ENCODE measurements at regions not wholly inside any gene's neighbourhood (a gene's known extent, or its start where the extent isn't known, plus 50 kb on each side); places are given as distances from the start of the nearest gene placed in this dataset.

- peak; percentile 59 for DNase-seq
- Mint-ChIP-seq H3K27me3 (ENCODE audit: unreplicated experiment) (peaks cover 1% of the 10 kb centered on the region), H3K4me3 (ENCODE audit: unreplicated experiment) (no peak overlapping the region), H3K27ac (ENCODE audit: unreplicated experiment) (peak overlapping the region; percentile 84), H3K36me3 (ENCODE audit: unreplicated experiment) (no peaks in the 10 kb centered on the region), H3K4me1 (ENCODE audit: low read depth, unreplicated experiment) (peaks cover 33% of the 10 kb centered on the region), H3K9me3 (ENCODE audit: unreplicated experiment) (peaks cover 2% of the 10 kb centered on the region)
- TF ChIP-seq CTCF (IDR thresholded peaks at IDR 0.05; ENCODE audit: partially characterized antibody, unreplicated experiment) = peak; percentile 100
These were observed 337.7 kb upstream of the NPVF start for GRCh38 chr7:25565949-25566348.

DNA sequence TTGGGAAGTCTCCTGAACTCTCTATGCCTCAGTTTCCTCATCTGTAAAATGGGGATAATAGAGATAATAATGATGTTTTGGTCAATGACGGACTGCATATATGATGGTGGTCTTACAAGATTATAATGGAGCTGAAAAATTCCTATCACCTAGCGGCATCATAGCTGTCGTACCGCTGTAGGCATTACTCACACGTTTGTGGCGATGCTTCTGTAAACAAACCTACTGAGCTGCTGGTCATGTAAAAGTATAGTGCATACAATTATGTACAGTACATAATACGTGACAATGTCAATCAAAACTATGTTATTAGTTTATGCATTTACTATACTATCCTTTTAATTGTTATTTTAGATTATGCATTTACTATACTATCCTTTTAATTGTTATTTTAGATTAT is 339.1 kb upstream of the NPVF start:
- Mint-ChIP-seq H3K27me3 (ENCODE audit: unreplicated experiment) (peaks cover 1% of the 10 kb centered on the region), H3K36me3 (ENCODE audit: unreplicated experiment) (no peaks in the 10 kb centered on the region), H3K4me3 (ENCODE audit: unreplicated experiment) (no peak overlapping the region), H3K27ac (ENCODE audit: unreplicated experiment) (no peak overlapping the region), H3K4me1 (ENCODE audit: low read depth, unreplicated experiment) (peaks cover 24% of the 10 kb centered on the region), H3K9me3 (ENCODE audit: unreplicated experiment) (peaks cover 2% of the 10 kb centered on the region)
- TF ChIP-seq CTCF (IDR thresholded peaks at IDR 0.05; ENCODE audit: partially characterized antibody, unreplicated experiment) = no peak
- DNase-seq = no peak

DNA sequence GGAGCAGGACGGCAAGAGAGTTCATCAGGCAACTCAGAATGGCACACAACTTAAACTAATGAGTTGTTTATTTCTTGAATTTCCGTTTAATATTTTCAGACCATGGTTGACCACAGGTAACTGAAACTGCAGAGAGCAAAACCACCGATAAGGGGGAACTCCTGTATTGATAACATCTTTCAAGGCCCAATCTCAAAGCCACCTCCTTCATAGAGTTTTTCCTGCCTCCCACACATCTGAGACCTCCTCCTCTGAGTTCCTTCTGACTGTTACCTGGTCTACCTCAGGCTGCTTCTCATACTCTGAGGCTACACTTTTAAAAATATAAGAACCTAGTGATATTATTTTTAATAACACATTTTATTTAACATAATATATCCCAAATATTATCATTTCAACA is 341.5 kb upstream of the NPVF start:
- Mint-ChIP-seq H3K27ac (ENCODE audit: unreplicated experiment) (no peak overlapping the region), H3K9me3 (ENCODE audit: unreplicated experiment) (no peaks in the 10 kb centered on the region), H3K4me1 (ENCODE audit: low read depth, unreplicated experiment) (peaks cover 12% of the 10 kb centered on the region), H3K36me3 (ENCODE audit: unreplicated experiment) (no peaks in the 10 kb centered on the region), H3K4me3 (ENCODE audit: unreplicated experiment) (no peak overlapping the region), H3K27me3 (ENCODE audit: unreplicated experiment) (no peaks in the 10 kb centered on the region)
- DNase-seq = no peak
- no peak for TF ChIP-seq CTCF (IDR thresholded peaks at IDR 0.05; ENCODE audit: partially characterized antibody, unreplicated experiment)

- Mint-ChIP-seq H3K4me1 (ENCODE audit: low read depth, unreplicated experiment) (peaks cover 3% of the 10 kb centered on the region), H3K27me3 (ENCODE audit: unreplicated experiment) (no peaks in the 10 kb centered on the region), H3K4me3 (ENCODE audit: unreplicated experiment) (no peak overlapping the region), H3K36me3 (ENCODE audit: unreplicated experiment) (no peaks in the 10 kb centered on the region), H3K9me3 (ENCODE audit: unreplicated experiment) (no peaks in the 10 kb centered on the region), H3K27ac (ENCODE audit: unreplicated experiment) (no peak overlapping the region)
- DNase-seq = no peak
- TF ChIP-seq CTCF (IDR thresholded peaks at IDR 0.05; ENCODE audit: partially characterized antibody, unreplicated experiment) = no peak
These were observed 344.1 kb upstream of the NPVF start for GRCh38 chr7:25572423-25572822.

DNA sequence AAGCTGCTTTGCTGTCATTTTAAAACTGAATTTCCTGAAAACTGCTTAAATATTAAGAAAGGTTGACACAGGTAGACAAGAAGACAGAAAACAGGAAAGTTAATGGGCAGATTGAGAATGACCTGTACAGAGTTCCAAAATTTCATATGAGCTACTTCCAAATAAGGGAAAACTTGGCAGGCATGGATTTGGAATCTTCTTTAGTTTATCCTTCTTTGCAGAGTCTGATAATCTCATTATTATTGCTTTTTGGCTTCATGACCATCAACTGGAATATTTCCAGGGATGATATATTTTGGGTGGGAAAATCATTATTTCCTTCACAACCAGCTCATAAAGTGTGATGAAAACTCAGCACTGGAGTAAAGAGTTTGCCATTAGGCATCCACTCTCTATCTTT is 346.5 kb upstream of the NPVF start:
- peaks cover 5% of the 10 kb centered on the region for H3K36me3 Mint-ChIP-seq (ENCODE audit: unreplicated experiment)
- no peaks in the 10 kb centered on the region for H3K4me1 Mint-ChIP-seq (ENCODE audit: low read depth, unreplicated experiment)
- no peak for DNase-seq
- H3K27ac Mint-ChIP-seq (ENCODE audit: unreplicated experiment) = no peak overlapping the region
- no peak for TF ChIP-seq CTCF (IDR thresholded peaks at IDR 0.05; ENCODE audit: partially characterized antibody, unreplicated experiment)
- H3K4me3 Mint-ChIP-seq (ENCODE audit: unreplicated experiment) = no peak overlapping the region
- H3K27me3 Mint-ChIP-seq (ENCODE audit: unreplicated experiment) = no peaks in the 10 kb centered on the region
- no peaks in the 10 kb centered on the region for H3K9me3 Mint-ChIP-seq (ENCODE audit: unreplicated experiment)

Measured in glutamatergic neuron (in vitro differentiated cells).